Keratinocyte (primary cell): ENCODE measurements at regions not wholly inside any gene's neighbourhood (a gene's known extent, or its start where the extent isn't known, plus 50 kb on each side); places are given as distances from the start of the nearest gene placed in this dataset.

Experiments used
- CTCF ChIP-seq, 3 experiments: IDR thresholded peaks in 1 of 3; conservative IDR thresholded peaks in 1 of 3; optimal IDR thresholded peaks in 1 of 3; 2 replicates in 2 of 3; 3 replicates in 1 of 3; pipeline versions ENCODE3 to v1.5.1; 2011; ENCODE audit warnings: low read length in 3 of 3, mild to moderate bottlenecking in 3 of 3, moderate library complexity in 2 of 3, control low read depth in 1 of 3, inconsistent platforms in 1 of 3; ENCODE audit not compliant: insufficient read depth in 2 of 3; ENCODE audit errors: extremely low read depth in 1 of 3
- EZH2 ChIP-seq: IDR thresholded peaks from one replicate; pipeline ENCODE4 v1.6.1; 2012; ENCODE audit warnings: inconsistent platforms, mild to moderate bottlenecking, low read length, moderate library complexity

GRCh38 chr1:199157494-199157893 lies 518.7 kb downstream of the PTPRC start:
- TF ChIP-seq CTCF (optimal IDR thresholded peaks at IDR 0.05 in 1 of 3, IDR thresholded peaks at IDR 0.05 in 1 of 3, conservative IDR thresholded peaks at IDR 0.05 in 1 of 3; ENCODE audit: extremely low read depth in 1 of 3, insufficient read depth in 2 of 3, low read length in 3 of 3) (no peak), EZH2 (no peak)
